ENCODE measurements at regions not wholly inside any gene's neighbourhood (a gene's known extent, or its start where the extent isn't known, plus 50 kb on each side); places are given as distances from the start of the nearest gene placed in this dataset.

DNA sequence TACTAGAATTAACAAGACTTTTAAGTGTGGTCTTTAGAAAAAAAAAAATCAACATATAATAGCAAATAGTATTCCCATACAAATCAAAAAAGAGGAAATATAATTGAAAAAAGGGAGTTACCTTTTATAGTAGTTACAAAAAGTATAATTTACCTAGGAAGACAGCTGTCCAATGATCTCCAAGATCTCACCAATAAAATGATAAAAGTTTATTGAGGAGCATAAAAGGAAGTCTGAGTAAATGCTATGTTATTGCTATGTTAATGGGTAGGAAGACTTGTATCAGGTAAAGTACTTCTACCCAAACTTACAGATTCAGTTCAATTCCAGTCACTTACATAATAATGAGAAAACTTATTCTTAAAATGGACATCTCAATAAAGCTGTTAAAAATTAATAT is 379.0 kb upstream of the TPM1 start:
- Histone ChIP-seq H3K4me3 (no peak overlapping the region), H3K9me3 (ENCODE audit: low read depth) (no peaks in the 10 kb centered on the region), H3K27ac (no peak overlapping the region), H3K27me3 (no peaks in the 10 kb centered on the region), H3K9me2 (replicated peaks; ENCODE audit: insufficient read depth) (no peaks in the 10 kb centered on the region), H3K4me1 (ENCODE audit: insufficient read depth) (no peaks in the 10 kb centered on the region), H3K79me2 (no peaks in the 10 kb centered on the region), H2AFZ (no peak overlapping the region), H3K4me2 (no peak overlapping the region), H3K36me3 (replicated peaks; ENCODE audit: insufficient read depth, low read depth) (no peaks in the 10 kb centered on the region), H4K20me1 (ENCODE audit: insufficient read depth, poor library complexity, severe bottlenecking) (no peaks in the 10 kb centered on the region)
- TF ChIP-seq EZH2phosphoT487 (IDR thresholded peaks at IDR 0.05; ENCODE audit: low read depth, severe bottlenecking, unreplicated experiment) (no peak), EZH2 (IDR thresholded peaks at IDR 0.05; ENCODE audit: borderline replicate concordance) (no peak)
- TF ChIP-seq, protein P1, sequence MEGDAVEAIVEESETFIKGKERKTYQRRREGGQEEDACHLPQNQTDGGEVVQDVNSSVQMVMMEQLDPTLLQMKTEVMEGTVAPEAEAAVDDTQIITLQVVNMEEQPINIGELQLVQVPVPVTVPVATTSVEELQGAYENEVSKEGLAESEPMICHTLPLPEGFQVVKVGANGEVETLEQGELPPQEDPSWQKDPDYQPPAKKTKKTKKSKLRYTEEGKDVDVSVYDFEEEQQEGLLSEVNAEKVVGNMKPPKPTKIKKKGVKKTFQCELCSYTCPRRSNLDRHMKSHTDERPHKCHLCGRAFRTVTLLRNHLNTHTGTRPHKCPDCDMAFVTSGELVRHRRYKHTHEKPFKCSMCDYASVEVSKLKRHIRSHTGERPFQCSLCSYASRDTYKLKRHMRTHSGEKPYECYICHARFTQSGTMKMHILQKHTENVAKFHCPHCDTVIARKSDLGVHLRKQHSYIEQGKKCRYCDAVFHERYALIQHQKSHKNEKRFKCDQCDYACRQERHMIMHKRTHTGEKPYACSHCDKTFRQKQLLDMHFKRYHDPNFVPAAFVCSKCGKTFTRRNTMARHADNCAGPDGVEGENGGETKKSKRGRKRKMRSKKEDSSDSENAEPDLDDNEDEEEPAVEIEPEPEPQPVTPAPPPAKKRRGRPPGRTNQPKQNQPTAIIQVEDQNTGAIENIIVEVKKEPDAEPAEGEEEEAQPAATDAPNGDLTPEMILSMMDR (IDR thresholded peaks at IDR 0.05; ENCODE audit: poor library complexity): no peak
- DNase-seq (ENCODE audit: low spot score): no peak

DNA sequence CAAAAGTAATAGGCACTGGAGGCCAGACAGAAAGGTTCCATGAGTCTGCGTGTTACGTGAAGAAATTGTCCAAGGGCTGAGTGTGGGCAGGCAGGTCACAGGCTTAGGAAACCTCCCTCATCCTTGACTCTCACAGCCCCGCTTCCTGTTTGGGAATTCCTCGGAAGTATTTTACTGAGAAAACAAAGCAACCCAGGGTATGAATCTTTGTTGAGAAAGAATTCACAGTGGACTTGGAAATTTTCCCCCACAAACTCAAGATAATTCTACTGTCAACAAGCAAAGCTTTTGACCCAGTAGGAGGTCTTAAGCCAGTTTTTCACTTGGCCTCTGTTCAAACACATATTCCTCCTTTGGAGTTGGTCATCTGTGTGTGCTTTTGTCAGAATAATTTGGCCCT is 377.1 kb upstream of the TPM1 start:
- Histone ChIP-seq H3K9me3 (ENCODE audit: low read depth) (no peaks in the 10 kb centered on the region), H2AFZ (no peak overlapping the region), H3K27me3 (no peaks in the 10 kb centered on the region), H4K20me1 (ENCODE audit: insufficient read depth, poor library complexity, severe bottlenecking) (no peaks in the 10 kb centered on the region), H3K79me2 (no peaks in the 10 kb centered on the region), H3K4me3 (no peak overlapping the region), H3K4me2 (no peak overlapping the region), H3K27ac (no peak overlapping the region), H3K36me3 (replicated peaks; ENCODE audit: insufficient read depth, low read depth) (no peaks in the 10 kb centered on the region), H3K4me1 (ENCODE audit: insufficient read depth) (no peaks in the 10 kb centered on the region), H3K9me2 (replicated peaks; ENCODE audit: insufficient read depth) (no peaks in the 10 kb centered on the region)
- no peak for DNase-seq (ENCODE audit: low spot score)
- WGBS (ENCODE audit: low lambda C conversion rate, missing lambda C conversion rate): 87% methylated on average over 4 of the region's 4 CpGs
- TF ChIP-seq EZH2 (IDR thresholded peaks at IDR 0.05; ENCODE audit: borderline replicate concordance) (no peak), EZH2phosphoT487 (IDR thresholded peaks at IDR 0.05; ENCODE audit: low read depth, severe bottlenecking, unreplicated experiment) (no peak)
- TF ChIP-seq, protein P1 (IDR thresholded peaks at IDR 0.05; ENCODE audit: poor library complexity): no peak

DNA sequence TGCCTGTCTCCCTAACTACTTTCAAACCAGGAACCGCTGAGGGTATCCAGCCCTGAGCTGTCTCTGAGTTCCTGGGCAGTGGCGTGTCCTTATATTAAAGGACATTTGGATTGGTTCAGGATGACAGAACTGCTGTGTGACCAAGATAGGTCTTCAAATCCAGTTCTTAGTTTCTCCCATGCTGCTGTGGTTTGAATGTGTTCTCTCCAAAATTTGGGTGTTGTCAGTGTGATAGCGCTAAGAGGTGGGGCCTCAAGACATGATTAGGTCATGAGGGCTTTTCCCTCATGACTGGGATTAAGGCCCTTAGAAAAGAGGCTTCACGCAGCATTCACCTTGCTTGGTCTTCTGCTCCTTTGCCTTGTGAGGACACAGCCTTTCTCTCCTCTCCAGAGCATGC is 376.5 kb upstream of the TPM1 start:
- H3K4me2 ChIP-seq: no peak overlapping the region
- H4K20me1 ChIP-seq (ENCODE audit: insufficient read depth, poor library complexity, severe bottlenecking): no peaks in the 10 kb centered on the region

More for the DNA sequence above, 376.5 kb upstream of the TPM1 start:
- TF ChIP-seq, protein P1 (IDR thresholded peaks at IDR 0.05; ENCODE audit: poor library complexity): no peak
- TF ChIP-seq EZH2phosphoT487 (IDR thresholded peaks at IDR 0.05; ENCODE audit: low read depth, severe bottlenecking, unreplicated experiment): no peak
- TF ChIP-seq EZH2 (IDR thresholded peaks at IDR 0.05; ENCODE audit: borderline replicate concordance): no peak
- H3K36me3 ChIP-seq (replicated peaks; ENCODE audit: insufficient read depth, low read depth): no peaks in the 10 kb centered on the region
- H3K79me2 ChIP-seq: no peaks in the 10 kb centered on the region
- H3K9me2 ChIP-seq (replicated peaks; ENCODE audit: insufficient read depth): no peaks in the 10 kb centered on the region
- H3K9me3 ChIP-seq (ENCODE audit: low read depth): no peaks in the 10 kb centered on the region
- H3K27ac ChIP-seq: no peak overlapping the region
- WGBS (ENCODE audit: low lambda C conversion rate, missing lambda C conversion rate): 80% methylated on average over 4 of the region's 4 CpGs
- H3K4me1 ChIP-seq (ENCODE audit: insufficient read depth): no peaks in the 10 kb centered on the region
- DNase-seq (ENCODE audit: low spot score): no peak
- no peak overlapping the region for H2AFZ ChIP-seq
- H3K4me3 ChIP-seq: no peak overlapping the region
- H3K27me3 ChIP-seq: no peaks in the 10 kb centered on the region
